Lower leg skin (tissue), 3 donors: ENCODE measurements at regions not wholly inside any gene's neighbourhood (a gene's known extent, or its start where the extent isn't known, plus 50 kb on each side); places are given as distances from the start of the nearest gene placed in this dataset.

ENCODE experiments used
- POLR2A ChIP-seq, 2 donors: fragments of 450-650 bp; IDR thresholded peaks; one replicate each; pipeline ENCODE4 v1.6.1; 2016 to 2017; ENCODE audit warnings: antibody characterized with exemption in 2 of 2, mild to moderate bottlenecking in 1 of 2, moderate library complexity in 1 of 2
- TF ChIP-seq, protein P1 (sequence below), 3 donors: fragments of 450-650 bp; IDR thresholded peaks; one replicate each; pipeline ENCODE4 v1.5.1; 2016; ENCODE audit warnings: antibody characterized with exemption in 3 of 3, mild to moderate bottlenecking in 3 of 3, moderate library complexity in 2 of 3

DNA sequence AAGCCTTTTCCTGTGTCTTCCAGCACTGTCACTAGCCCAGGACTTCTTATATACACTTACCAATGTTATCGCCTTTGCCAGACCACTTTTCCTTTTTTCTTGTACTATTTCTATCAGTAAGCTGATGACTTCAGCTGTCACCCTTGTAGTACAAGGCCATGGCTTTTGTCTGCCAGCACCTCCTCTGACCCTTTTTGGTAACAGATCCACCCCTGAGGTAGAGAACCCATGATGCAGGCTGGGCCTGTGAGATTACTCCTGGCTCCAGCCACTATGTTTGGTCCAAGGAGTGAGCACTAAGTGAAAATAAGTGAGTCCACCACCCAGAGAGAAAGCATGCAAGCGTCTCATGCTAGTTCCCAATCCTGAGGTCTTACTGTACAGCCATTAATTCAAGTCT, 406.7 kb downstream of the MLLT3 start:
- TF ChIP-seq, protein P1, sequence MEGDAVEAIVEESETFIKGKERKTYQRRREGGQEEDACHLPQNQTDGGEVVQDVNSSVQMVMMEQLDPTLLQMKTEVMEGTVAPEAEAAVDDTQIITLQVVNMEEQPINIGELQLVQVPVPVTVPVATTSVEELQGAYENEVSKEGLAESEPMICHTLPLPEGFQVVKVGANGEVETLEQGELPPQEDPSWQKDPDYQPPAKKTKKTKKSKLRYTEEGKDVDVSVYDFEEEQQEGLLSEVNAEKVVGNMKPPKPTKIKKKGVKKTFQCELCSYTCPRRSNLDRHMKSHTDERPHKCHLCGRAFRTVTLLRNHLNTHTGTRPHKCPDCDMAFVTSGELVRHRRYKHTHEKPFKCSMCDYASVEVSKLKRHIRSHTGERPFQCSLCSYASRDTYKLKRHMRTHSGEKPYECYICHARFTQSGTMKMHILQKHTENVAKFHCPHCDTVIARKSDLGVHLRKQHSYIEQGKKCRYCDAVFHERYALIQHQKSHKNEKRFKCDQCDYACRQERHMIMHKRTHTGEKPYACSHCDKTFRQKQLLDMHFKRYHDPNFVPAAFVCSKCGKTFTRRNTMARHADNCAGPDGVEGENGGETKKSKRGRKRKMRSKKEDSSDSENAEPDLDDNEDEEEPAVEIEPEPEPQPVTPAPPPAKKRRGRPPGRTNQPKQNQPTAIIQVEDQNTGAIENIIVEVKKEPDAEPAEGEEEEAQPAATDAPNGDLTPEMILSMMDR (IDR thresholded peaks at IDR 0.05): no peak
- no peak for TF ChIP-seq POLR2A (IDR thresholded peaks at IDR 0.05)
